HG03095 (cell line): ENCODE measurements at regions not wholly inside any gene's neighbourhood (a gene's known extent, or its start where the extent isn't known, plus 50 kb on each side); places are given as distances from the start of the nearest gene placed in this dataset.

Experiments
- ATAC-seq: cut with Tn5 transposase; IDR thresholded peaks from one replicate; pipeline ENCODE4 v1.9.1; 2021; ENCODE audit warnings: moderate library complexity; ENCODE audit not compliant: unreplicated experiment

GRCh38 chrX:149161435-149162088 is 343.5 kb downstream of the IDS start:
- no peak for ATAC-seq

GRCh38 chrX:149157976-149158375 is 347.1 kb downstream of the IDS start:
- no peak for ATAC-seq

GRCh38 chrX:149152941-149153340 is 352.2 kb downstream of the IDS start:
- no peak for ATAC-seq

- no peak for ATAC-seq
Measured at GRCh38 chrX:149151805-149152757, 353.0 kb downstream of the IDS start.

- no peak for ATAC-seq
Measured at GRCh38 chrX:149145845-149146285, 359.2 kb downstream of the IDS start.

- ATAC-seq = no peak
Measured at GRCh38 chrX:149131774-149132173, 373.3 kb downstream of the IDS start.

- ATAC-seq = no peak
Measured at GRCh38 chrX:149129767-149130166, 375.3 kb downstream of the IDS start.

- ATAC-seq = no peak
Measured at GRCh38 chrX:149124526-149125108, 380.5 kb downstream of the IDS start.

- no peak for ATAC-seq
Measured at GRCh38 chrX:149121206-149121920, 383.7 kb downstream of the IDS start.

- ATAC-seq = no peak
Measured at GRCh38 chrX:149120459-149120858, 384.6 kb downstream of the IDS start.

GRCh38 chrX:149114874-149115273 is 390.2 kb downstream of the IDS start:
- no peak for ATAC-seq

GRCh38 chrX:149114001-149114400 is 391.1 kb downstream of the IDS start:
- ATAC-seq = no peak

GRCh38 chrX:149097786-149098185 is 407.3 kb downstream of the IDS start:
- no peak for ATAC-seq

- ATAC-seq = no peak
Measured at GRCh38 chrX:149092179-149092578, 412.9 kb downstream of the IDS start.

GRCh38 chrX:149079805-149080406 is 425.2 kb downstream of the IDS start:
- no peak for ATAC-seq

GRCh38 chrX:149074398-149074797 is 430.7 kb downstream of the IDS start:
- ATAC-seq = no peak

- no peak for ATAC-seq
Measured at GRCh38 chrX:149073479-149073878, 431.6 kb downstream of the IDS start.

- no peak for ATAC-seq
Measured at GRCh38 chrX:149069899-149070298, 435.2 kb downstream of the IDS start.

- no peak for ATAC-seq
Measured at GRCh38 chrX:149060921-149061320, 444.2 kb downstream of the IDS start.
